ENCODE measurements at regions not wholly inside any gene's neighbourhood (a gene's known extent, or its start where the extent isn't known, plus 50 kb on each side); places are given as distances from the start of the nearest gene placed in this dataset.
"Not testable (repeated sequence)": the region's sequence is repeated elsewhere in the genome, so short reads cannot be mapped to it uniquely, and the experiment has no call there.

- intact Hi-C loops (cut with DNase I, micrococcal nuclease); DNase-seq; ATAC-seq: not testable (repeated sequence)
Measured at GRCh38 chr15:21174761-21175160, 265.5 kb downstream of the POTEB3 start.

- DNase-seq; ATAC-seq; intact Hi-C loops (cut with DNase I, micrococcal nuclease): not testable (repeated sequence)
Measured at GRCh38 chr15:21151203-21151966, 285.3 kb upstream of the POTEB2 start.

- ATAC-seq, DNase-seq: not testable (repeated sequence)
Measured at GRCh38 chr15:21148136-21148535, 282.0 kb upstream of the POTEB2 start.

GRCh38 chr15:21133893-21134292, 267.8 kb upstream of the POTEB2 start:
- ATAC-seq; intact Hi-C loops (cut with DNase I, micrococcal nuclease); DNase-seq: not testable (repeated sequence)

More at GRCh38 chr15:21148136-21148535, 282.0 kb upstream of the POTEB2 start:
- intact Hi-C loops (cut with DNase I, micrococcal nuclease), result not testable (repeated sequence)

GRCh38 chr15:21112271-21113053, 246.3 kb upstream of the POTEB2 start:
- ATAC-seq; intact Hi-C loops (cut with DNase I, micrococcal nuclease): not testable (repeated sequence)
- peak; percentile 0 to 20 for DNase-seq

GRCh38 chr15:21111861-21112260, 245.7 kb upstream of the POTEB2 start:
- intact Hi-C loops (cut with DNase I, micrococcal nuclease); ATAC-seq: not testable (repeated sequence)
- peak; percentile 3 to 24 for DNase-seq

GRCh38 chr15:21111172-21111571, 245.1 kb upstream of the POTEB2 start:
- not testable (repeated sequence) for ATAC-seq

GRCh38 chr15:21110187-21110804, 244.2 kb upstream of the POTEB2 start:
- peak; percentile 23 to 59 for DNase-seq
- ATAC-seq; intact Hi-C loops (cut with DNase I, micrococcal nuclease): not testable (repeated sequence)

More at GRCh38 chr15:21111172-21111571, 245.1 kb upstream of the POTEB2 start:
- DNase-seq; intact Hi-C loops (cut with DNase I, micrococcal nuclease): not testable (repeated sequence)

- ATAC-seq; DNase-seq; intact Hi-C loops (cut with DNase I, micrococcal nuclease): not testable (repeated sequence)
Measured at GRCh38 chr15:21108384-21108783, 242.3 kb upstream of the POTEB2 start.

- DNase-seq, result peak; percentile 0 to 30
- intact Hi-C loops (cut with DNase I, micrococcal nuclease); ATAC-seq: not testable (repeated sequence)
Measured at GRCh38 chr15:21107399-21108381, 241.6 kb upstream of the POTEB2 start.

GRCh38 chr15:21096599-21096998, 230.5 kb upstream of the POTEB2 start:
- ATAC-seq; DNase-seq; intact Hi-C loops (cut with DNase I, micrococcal nuclease): not testable (repeated sequence)

GRCh38 chr15:21079544-21079943, 213.4 kb upstream of the POTEB2 start:
- DNase-seq; intact Hi-C loops (cut with DNase I, micrococcal nuclease); ATAC-seq: not testable (repeated sequence)

GRCh38 chr15:21068917-21069316, 202.8 kb upstream of the POTEB2 start:
- DNase-seq; intact Hi-C loops (cut with DNase I, micrococcal nuclease): not testable (repeated sequence)

GRCh38 chr15:21063512-21063911, 197.4 kb upstream of the POTEB2 start:
- intact Hi-C loops (cut with DNase I, micrococcal nuclease); ATAC-seq; DNase-seq: not testable (repeated sequence)

More at GRCh38 chr15:21068917-21069316, 202.8 kb upstream of the POTEB2 start:
- not testable (repeated sequence) for ATAC-seq

- peak in 1 of 2 donors; percentile 3 for DNase-seq
- ATAC-seq; intact Hi-C loops (cut with DNase I, micrococcal nuclease): not testable (repeated sequence)
Measured at GRCh38 chr15:21062619-21063163, 196.6 kb upstream of the POTEB2 start.

GRCh38 chr15:21051866-21052265, 185.8 kb upstream of the POTEB2 start:
- DNase-seq; intact Hi-C loops (cut with DNase I, micrococcal nuclease): not testable (repeated sequence)

GRCh38 chr15:21031703-21032102, 165.6 kb upstream of the POTEB2 start:
- ATAC-seq, result peak; percentile 46

More at GRCh38 chr15:21051866-21052265, 185.8 kb upstream of the POTEB2 start:
- not testable (repeated sequence) for ATAC-seq

More at GRCh38 chr15:21031703-21032102, 165.6 kb upstream of the POTEB2 start:
- intact Hi-C loops (cut with DNase I, micrococcal nuclease); DNase-seq: not testable (repeated sequence)

All from left colon (tissue), 2 donors.